ENCODE measurements at regions not wholly inside any gene's neighbourhood (a gene's known extent, or its start where the extent isn't known, plus 50 kb on each side); places are given as distances from the start of the nearest gene placed in this dataset.

- H3K27ac Mint-ChIP-seq: no peak overlapping the region; the same call in 1 of the 2 replicates
- ATAC-seq: no peak
Measured at GRCh38 chr16:87117936-87118335, 199.3 kb downstream of the C16orf95 start.

GRCh38 chr16:87119168-87119567, 198.0 kb downstream of the C16orf95 start:
- Mint-ChIP-seq H3K27me3 (ENCODE audit: low read depth) (no peaks in the 10 kb centered on the region), H3K36me3 (no peaks in the 10 kb centered on the region), H3K4me1 (no peaks in the 10 kb centered on the region; the same call in 1 of the 2 replicates), H3K4me3 (no peak overlapping the region), H3K9me3 (peaks cover 16% of the 10 kb centered on the region; the same call in 1 of the 2 replicates), H3K27ac (no peak overlapping the region)
- ChIA-PET CTCF (interaction anchor here (1.5 kb wide), 1 partner anchor 160 kb away, joined by 3 read pairs; no protein-coding TSS in a partner anchor), POLR2A (no interaction called here)
- DNase-seq (ENCODE audit: low spot score) (no peak), ATAC-seq (no peak)
- TF ChIP-seq ZNF532 (CRISPR knock-in tag; IDR thresholded peaks at IDR 0.05; ENCODE audit: borderline replicate concordance): no peak
- TF ChIP-seq FOXP4 (CRISPR knock-in tag; IDR thresholded peaks at IDR 0.05): no peak

More at GRCh38 chr16:87117936-87118335, 199.3 kb downstream of the C16orf95 start:
- DNase-seq (ENCODE audit: low spot score): no peak
- ChIA-PET CTCF (interaction anchor here (1.1 to 1.5 kb wide), 2 partner anchors 11 to 161 kb away, joined by 3 read pairs; no protein-coding TSS in a partner anchor), POLR2A (no interaction called here)
- Mint-ChIP-seq H3K9me3 (peaks cover 9% of the 10 kb centered on the region; the same call in 1 of the 2 replicates), H3K36me3 (no peaks in the 10 kb centered on the region), H3K4me3 (no peak overlapping the region), H3K4me1 (no peaks in the 10 kb centered on the region; the same call in 1 of the 2 replicates), H3K27me3 (ENCODE audit: low read depth) (peaks cover 1% of the 10 kb centered on the region; the same call in 1 of the 2 replicates)
- no peak for TF ChIP-seq ATF1 (CRISPR knock-in tag; IDR thresholded peaks at IDR 0.05)
- no peak for TF ChIP-seq ZNF232 (CRISPR knock-in tag; IDR thresholded peaks at IDR 0.05)
- TF ChIP-seq MAX (CRISPR knock-in tag; IDR thresholded peaks at IDR 0.05): no peak
- TF ChIP-seq ARID4B (CRISPR knock-in tag; IDR thresholded peaks at IDR 0.05; ENCODE audit: borderline replicate concordance): no peak
- TF ChIP-seq CBFB (CRISPR knock-in tag; IDR thresholded peaks at IDR 0.05; ENCODE audit: low read depth): no peak
- no peak for TF ChIP-seq TP53 (CRISPR knock-in tag; IDR thresholded peaks at IDR 0.05)
- TF ChIP-seq ZNF281 (CRISPR knock-in tag; IDR thresholded peaks at IDR 0.05): no peak
- TF ChIP-seq MLX (CRISPR knock-in tag; IDR thresholded peaks at IDR 0.05): no peak
